Endothelial cell of umbilical vein (primary cell): ENCODE measurements at regions not wholly inside any gene's neighbourhood (a gene's known extent, or its start where the extent isn't known, plus 50 kb on each side); places are given as distances from the start of the nearest gene placed in this dataset.

Experiments
- BruUV-seq: library from RNA; stranded (reverse); fragments of 400-500 nt; replicated peaks from 2 replicates; lab custom pipeline; 2021; lab: Mats Ljungman, UMichigan
- CTCF ChIA-PET: fragments of 300-600, 350-600 bp; sonication (Branson Sonifier 250); formaldehyde crosslinking; loops from one replicate; lab custom pipeline; 2021; ENCODE audit warnings: antibody characterized with exemption, inconsistent platforms; lab: Charles Lee
- POLR2A ChIA-PET: fragments of 300-600, 350-600 bp; sonication (Branson Sonifier 250); formaldehyde crosslinking; loops from one replicate; lab custom pipeline; 2021; ENCODE audit warnings: antibody characterized with exemption, inconsistent platforms; lab: Charles Lee
- DNase-seq: peaks from one replicate; pipeline ENCODE4 v3.0.0-alpha.2; 2011; ENCODE audit warnings: low read depth, low spot score
- FAIRE-seq: peaks from 2 replicates; lab custom pipeline; 2011; peaks lifted over from hg19 to GRCh38; lab: Jason Lieb, UNC
- H2AFZ ChIP-seq: 2 replicates; pipeline ENCODE4 v1.6.0; 2012; ENCODE audit warnings: low read depth, low read length, control low read depth, inconsistent platforms
- H3K27ac ChIP-seq: 2 replicates; pipeline ENCODE4 v1.5.1; 2011; ENCODE audit warnings: low read depth, mild to moderate bottlenecking, control low read depth, low read length, moderate library complexity; ENCODE audit not compliant: insufficient read depth
- H3K27me3 ChIP-seq, 2 experiments: 2 replicates each; pipeline versions ENCODE4 v1.6.0 to v1.6.1; 2011; ENCODE audit warnings: low read length in 2 of 2, mixed read lengths in 1 of 2; ENCODE audit not compliant: control insufficient read depth in 2 of 2, insufficient read depth in 2 of 2
- H3K36me3 ChIP-seq, 2 experiments: 2 replicates in 1 of 2; 3 replicates in 1 of 2; pipeline ENCODE4 v1.5.1; 2011; ENCODE audit warnings: low read length in 2 of 2, mild to moderate bottlenecking in 1 of 2, moderate library complexity in 1 of 2; ENCODE audit not compliant: control insufficient read depth in 2 of 2, insufficient read depth in 2 of 2; ENCODE audit errors: extremely low read depth in 1 of 2
- H3K4me1 ChIP-seq: 3 replicates; pipeline ENCODE4 v1.5.1; 2011; ENCODE audit warnings: mild to moderate bottlenecking, low read length; ENCODE audit not compliant: control insufficient read depth, insufficient read depth; ENCODE audit errors: extremely low read depth
- H3K4me2 ChIP-seq: 2 replicates; pipeline ENCODE4 v1.6.1; 2011; ENCODE audit warnings: low read length, control low read depth, mixed read lengths; ENCODE audit not compliant: insufficient read depth
- H3K4me3 ChIP-seq, 3 experiments: fragments of 200-600 bp in 1 of 3; sonication (generic), shearing (Covaris generic) in 1 of 3; replicated peaks in 1 of 3; 2 replicates each; pipeline ENCODE4 v1.5.1; 2011 to 2016; ENCODE audit warnings: control low read depth in 3 of 3, low read length in 3 of 3, mild to moderate bottlenecking in 2 of 3, inconsistent platforms in 1 of 3, low read depth in 1 of 3, moderate library complexity in 1 of 3; ENCODE audit not compliant: insufficient read depth in 1 of 3
- H3K79me2 ChIP-seq: 2 replicates; pipeline ENCODE4 v1.6.0; 2012; ENCODE audit warnings: low read length, inconsistent platforms; ENCODE audit not compliant: control insufficient read depth, insufficient read depth
- H3K9ac ChIP-seq: replicated peaks from 2 replicates; pipeline ENCODE3; 2011; ENCODE audit warnings: low read length, control low read depth; ENCODE audit not compliant: insufficient read depth; ENCODE audit errors: extremely low read depth
- H3K9me1 ChIP-seq: replicated peaks from 3 replicates; pipeline ENCODE4 v1.6.0; 2011; ENCODE audit warnings: mild to moderate bottlenecking, low read length; ENCODE audit not compliant: control insufficient read depth, insufficient read depth; ENCODE audit errors: extremely low read depth
- H3K9me3 ChIP-seq: replicated peaks from 2 replicates; pipeline ENCODE4 v1.5.1; 2012; ENCODE audit warnings: low read length, inconsistent platforms; ENCODE audit not compliant: control insufficient read depth, insufficient read depth
- H4K20me1 ChIP-seq: replicated peaks from 2 replicates; pipeline ENCODE3; 2011; ENCODE audit warnings: mild to moderate bottlenecking, low read length; ENCODE audit not compliant: control insufficient read depth, insufficient read depth; ENCODE audit errors: extremely low read depth
- EZH2 ChIP-seq: IDR thresholded peaks from 2 replicates; pipeline ENCODE4 v1.6.1; 2012; ENCODE audit warnings: borderline replicate concordance, low read depth, mild to moderate bottlenecking, moderate library complexity, low read length, inconsistent platforms; ENCODE audit not compliant: severe bottlenecking
- FOS ChIP-seq: IDR thresholded peaks from 2 replicates; pipeline ENCODE4 v1.6.1; 2011; ENCODE audit warnings: mild to moderate bottlenecking, low read length, moderate library complexity, borderline replicate concordance; ENCODE audit not compliant: insufficient read depth
- GATA2 ChIP-seq: IDR thresholded peaks from 2 replicates; pipeline ENCODE4 v1.7.0; 2011; ENCODE audit warnings: low read depth, mild to moderate bottlenecking, moderate library complexity, mixed read lengths, low read length; ENCODE audit not compliant: insufficient read length, insufficient read depth
- JUN ChIP-seq: IDR thresholded peaks from 2 replicates; pipeline ENCODE4 v1.6.1; 2011; ENCODE audit warnings: borderline replicate concordance, low read depth; ENCODE audit not compliant: insufficient read length, insufficient read depth
- MYC ChIP-seq: IDR thresholded peaks from one replicate; pipeline ENCODE4 v1.6.1; 2011; ENCODE audit warnings: mild to moderate bottlenecking, low read depth, low read length
- POLR2A ChIP-seq: IDR thresholded peaks from 2 replicates; pipeline ENCODE4 v1.6.1; 2012; ENCODE audit warnings: low read depth, mild to moderate bottlenecking, control low read depth, low read length
- POLR2AphosphoS5 ChIP-seq: IDR thresholded peaks from 2 replicates; pipeline ENCODE4 v1.6.1; 2012; ENCODE audit warnings: low read depth, mild to moderate bottlenecking, control low read depth, low read length, moderate library complexity; ENCODE audit not compliant: insufficient read depth
- dilution Hi-C: fragments of 300-500 bp; cut with MboI; formaldehyde crosslinking; loops from one replicate; pipeline ENCODE4 v1.15.0; 2019; ENCODE audit warnings: low sequenced_read_pairs; ENCODE audit not compliant: extremely low pct_ligation_motif_present
- intact Hi-C: fragments of 100-400 bp; cut with micrococcal nuclease; formaldehyde crosslinking; loops from one replicate; pipeline ENCODE4 v1.10.0; 2022
- TF ChIP-seq, protein P1 (sequence below), 2 donors: IDR thresholded peaks; 1 replicate in 1 of 2; 2 replicates in 1 of 2; pipeline ENCODE4 v1.5.1; 2011; ENCODE audit warnings: low read length in 2 of 2, mild to moderate bottlenecking in 2 of 2, moderate library complexity in 2 of 2, control low read depth in 1 of 2, inconsistent platforms in 1 of 2, low read depth in 1 of 2; ENCODE audit not compliant: insufficient read depth in 1 of 2; ENCODE audit errors: extremely low read depth in 1 of 2
- TF ChIP-seq, protein P2 (sequence below): IDR thresholded peaks from 2 replicates; pipeline ENCODE4 v1.6.1; 2011; ENCODE audit not compliant: insufficient read depth, insufficient read length

DNA sequence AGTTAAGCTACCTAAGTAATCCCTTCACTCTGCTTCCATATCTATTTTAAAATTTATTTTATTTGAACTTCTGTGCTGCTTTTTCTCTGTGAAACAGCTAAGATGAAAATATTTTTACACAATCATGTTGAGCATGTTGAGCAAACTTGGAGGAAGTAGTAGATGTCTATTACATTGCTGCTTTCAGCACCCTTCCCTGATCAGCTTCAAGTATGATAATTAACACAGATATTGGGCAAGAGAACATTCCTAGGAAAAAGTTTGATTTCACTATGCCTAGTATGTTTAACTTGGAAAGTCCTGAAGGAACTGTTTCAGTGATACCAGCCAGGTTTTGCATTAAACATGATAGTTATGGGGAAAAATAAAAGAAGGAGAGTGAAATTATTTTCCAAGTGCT, 283.6 kb downstream of the ELAVL2 start:
- FAIRE-seq (no peak), DNase-seq (no peak)
- TF ChIP-seq POLR2A: no peak
- TF ChIP-seq EZH2: no peak
- TF ChIP-seq MYC: no peak
- TF ChIP-seq GATA2: no peak
- TF ChIP-seq FOS: no peak
- TF ChIP-seq JUN: no peak
- TF ChIP-seq, protein P1, sequence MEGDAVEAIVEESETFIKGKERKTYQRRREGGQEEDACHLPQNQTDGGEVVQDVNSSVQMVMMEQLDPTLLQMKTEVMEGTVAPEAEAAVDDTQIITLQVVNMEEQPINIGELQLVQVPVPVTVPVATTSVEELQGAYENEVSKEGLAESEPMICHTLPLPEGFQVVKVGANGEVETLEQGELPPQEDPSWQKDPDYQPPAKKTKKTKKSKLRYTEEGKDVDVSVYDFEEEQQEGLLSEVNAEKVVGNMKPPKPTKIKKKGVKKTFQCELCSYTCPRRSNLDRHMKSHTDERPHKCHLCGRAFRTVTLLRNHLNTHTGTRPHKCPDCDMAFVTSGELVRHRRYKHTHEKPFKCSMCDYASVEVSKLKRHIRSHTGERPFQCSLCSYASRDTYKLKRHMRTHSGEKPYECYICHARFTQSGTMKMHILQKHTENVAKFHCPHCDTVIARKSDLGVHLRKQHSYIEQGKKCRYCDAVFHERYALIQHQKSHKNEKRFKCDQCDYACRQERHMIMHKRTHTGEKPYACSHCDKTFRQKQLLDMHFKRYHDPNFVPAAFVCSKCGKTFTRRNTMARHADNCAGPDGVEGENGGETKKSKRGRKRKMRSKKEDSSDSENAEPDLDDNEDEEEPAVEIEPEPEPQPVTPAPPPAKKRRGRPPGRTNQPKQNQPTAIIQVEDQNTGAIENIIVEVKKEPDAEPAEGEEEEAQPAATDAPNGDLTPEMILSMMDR (IDR thresholded peaks at IDR 0.05; ENCODE audit: extremely low read depth in 1 of 2, insufficient read depth in 1 of 2, low read depth in 1 of 2, low read length in 2 of 2): no peak
- TF ChIP-seq POLR2AphosphoS5: no peak
- TF ChIP-seq, protein P2, sequence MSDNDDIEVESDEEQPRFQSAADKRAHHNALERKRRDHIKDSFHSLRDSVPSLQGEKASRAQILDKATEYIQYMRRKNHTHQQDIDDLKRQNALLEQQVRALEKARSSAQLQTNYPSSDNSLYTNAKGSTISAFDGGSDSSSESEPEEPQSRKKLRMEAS: no peak
- Histone ChIP-seq H3K9me3 (no peaks in the 10 kb centered on the region), H3K4me3 (no peak overlapping the region), H3K9me1 (no peaks in the 10 kb centered on the region), H3K79me2 (no peaks in the 10 kb centered on the region), H3K9ac (no peak overlapping the region), H3K4me1 (no peaks in the 10 kb centered on the region), H2AFZ (no peak overlapping the region), H3K36me3 (no peaks in the 10 kb centered on the region), H3K27ac (no peak overlapping the region), H3K27me3 (no peaks in the 10 kb centered on the region), H3K4me2 (no peak overlapping the region), H4K20me1 (no peaks in the 10 kb centered on the region)
- no TSS peak for BruUV-seq
- ChIA-PET CTCF (no interaction called here), POLR2A (no interaction called here)
- intact Hi-C loops: no loop called here
- dilution Hi-C loops: no loop called here
